ENCODE measurements at regions not wholly inside any gene's neighbourhood (a gene's known extent, or its start where the extent isn't known, plus 50 kb on each side); places are given as distances from the start of the nearest gene placed in this dataset.

DNA sequence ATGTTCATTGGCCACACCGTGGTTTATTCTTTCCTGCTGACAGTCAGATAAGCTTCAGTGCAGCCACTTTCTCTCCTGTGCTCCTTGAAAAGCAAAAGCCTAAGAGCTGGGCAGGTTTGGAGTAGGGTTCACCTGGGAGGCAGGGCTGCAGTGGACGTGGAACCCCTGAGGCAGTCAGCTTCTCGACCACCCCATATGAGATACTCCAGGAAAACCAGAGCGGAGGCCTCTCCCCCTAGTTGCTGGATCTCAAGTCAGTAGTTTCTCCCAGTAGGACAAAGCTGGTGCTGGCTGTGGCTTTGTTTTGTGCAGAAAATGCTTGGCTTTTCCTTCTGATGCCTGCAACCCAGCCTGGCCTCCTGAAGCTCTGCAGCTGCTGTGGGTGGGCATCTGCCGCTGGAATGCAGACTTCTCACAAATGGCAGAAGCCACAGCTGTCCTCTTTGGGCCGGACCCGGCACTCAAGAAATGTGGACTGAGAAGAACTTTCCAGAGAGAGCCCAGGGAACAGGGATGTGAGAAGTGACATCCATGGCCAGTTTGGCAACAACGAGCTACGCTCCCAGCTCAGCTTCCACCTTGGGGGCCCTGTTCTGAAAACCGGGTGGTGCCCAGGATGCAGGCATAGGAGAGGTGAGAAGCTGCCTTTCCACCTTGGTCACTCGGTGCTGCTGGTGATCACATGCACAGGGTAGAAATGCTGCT, 276.6 kb upstream of the TCERG1L start:
- no peak for DNase-seq

DNA sequence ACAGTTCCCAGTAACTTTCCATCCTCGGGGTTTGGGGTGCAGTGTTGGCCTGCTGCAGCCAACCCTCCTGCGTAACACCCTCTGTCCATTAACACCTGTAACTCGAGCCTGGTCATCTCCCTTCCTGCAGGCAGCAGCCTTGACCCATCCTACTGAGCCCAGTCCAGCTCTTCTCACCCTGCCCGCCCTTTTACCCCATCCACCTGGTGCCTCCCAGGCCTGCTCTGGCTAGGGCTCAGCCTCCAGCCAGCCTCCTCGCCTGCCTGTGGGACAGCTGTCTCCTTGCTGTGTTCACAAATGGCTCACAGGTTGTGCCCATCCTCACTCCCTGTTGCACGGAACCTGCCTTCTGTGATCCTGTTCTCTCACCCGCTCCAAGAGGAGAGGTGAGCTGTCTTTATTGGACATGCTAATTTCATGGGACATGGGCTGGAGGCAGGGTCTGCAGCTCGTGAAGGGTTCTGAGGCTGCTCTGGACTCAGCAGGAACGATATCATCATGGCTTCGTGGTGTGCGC, 277.2 kb upstream of the TCERG1L start:
- no peak for DNase-seq

DNA sequence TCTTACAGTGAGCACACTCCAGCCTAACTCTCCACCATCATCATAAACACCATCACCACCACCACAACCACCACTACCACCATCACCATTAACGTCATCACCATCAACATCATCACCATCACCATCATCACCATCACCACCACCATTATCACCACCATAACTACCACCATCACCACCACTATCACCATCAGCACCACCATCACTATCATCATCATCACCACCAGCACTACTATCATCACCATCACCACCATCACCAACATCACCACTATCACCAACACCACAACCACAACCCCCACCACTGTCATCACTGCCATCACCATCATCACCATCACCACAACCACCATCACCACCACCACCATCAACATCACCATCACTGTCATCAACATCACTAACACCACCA, 279.0 kb upstream of the TCERG1L start:
- DNase-seq: no peak

DNA sequence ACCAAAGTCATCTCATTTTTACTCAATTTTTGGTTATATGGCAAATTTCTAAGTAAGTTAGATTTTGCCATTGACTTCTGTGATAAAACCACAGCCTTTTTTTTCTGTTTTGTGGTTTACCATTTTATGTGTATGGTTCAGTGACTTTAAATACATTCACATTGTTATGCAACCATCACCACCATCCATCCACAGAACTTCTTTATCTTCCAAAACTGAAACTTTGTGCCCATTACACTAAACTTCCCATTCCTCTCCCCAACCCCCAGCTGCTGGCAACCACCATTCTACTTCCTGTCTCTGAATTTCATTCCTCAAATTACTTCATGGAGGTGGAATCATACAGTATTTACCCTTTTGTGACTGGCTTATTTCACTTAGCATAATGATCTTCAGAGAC, 280.4 kb upstream of the TCERG1L start:
- DNase-seq: no peak

DNA sequence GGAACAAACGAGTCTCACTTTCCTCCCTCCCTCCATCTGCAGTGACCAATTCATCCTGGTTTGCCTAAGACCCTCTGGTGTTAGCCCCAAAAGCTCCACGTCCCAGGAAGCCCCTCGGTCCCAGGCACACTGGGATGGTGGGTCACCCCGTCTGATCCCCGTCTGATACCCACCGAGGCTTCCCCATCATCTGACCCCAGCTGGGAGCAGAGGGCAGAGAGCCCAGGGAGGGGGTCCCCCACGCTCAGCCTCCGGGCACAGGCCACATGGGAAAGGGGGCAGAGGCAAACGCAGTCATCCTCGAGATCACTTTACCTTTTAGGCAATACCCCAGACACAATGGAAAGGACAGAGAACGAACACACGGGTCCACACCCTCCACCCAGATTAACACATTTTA, 291.6 kb upstream of the PPP2R2D start:
- no peak for DNase-seq

DNA sequence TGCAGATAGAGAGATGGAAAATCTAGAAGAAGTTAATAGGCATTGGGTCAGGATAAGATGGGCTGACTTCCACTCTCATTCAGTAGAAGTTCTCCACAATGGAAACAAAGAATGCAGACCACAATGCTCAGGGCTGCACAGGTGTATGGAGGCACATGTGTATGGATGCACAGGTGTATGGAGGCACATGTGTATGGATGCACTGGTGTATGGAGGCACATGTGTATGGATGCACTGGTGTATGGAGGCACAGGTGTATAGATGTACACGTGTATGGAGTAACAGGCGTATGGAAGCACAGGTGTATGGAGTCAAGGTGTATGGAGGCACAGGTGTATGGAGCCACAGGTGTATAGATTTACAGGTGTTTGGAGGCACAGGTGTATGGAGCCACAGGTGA, 285.7 kb upstream of the PPP2R2D start:
- DNase-seq: no peak

DNA sequence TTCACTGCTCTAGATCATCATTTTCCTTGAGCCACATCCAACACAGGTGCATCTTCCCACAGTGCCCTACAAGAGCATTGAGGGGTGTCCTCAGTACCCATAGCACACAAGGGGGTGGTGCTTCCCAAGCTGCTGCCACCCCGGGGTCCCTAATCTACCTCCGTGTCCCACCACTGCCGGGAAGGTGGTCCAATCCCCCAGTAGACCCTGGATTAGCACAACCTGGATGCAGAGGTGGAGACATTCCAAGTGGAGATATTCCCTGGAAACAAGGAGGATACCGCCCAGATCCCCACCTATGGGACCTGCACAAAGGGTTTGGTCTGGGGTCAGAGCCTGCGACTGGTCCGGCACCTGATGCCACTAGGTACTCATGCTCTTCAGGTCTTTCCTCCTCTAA, 284.8 kb upstream of the PPP2R2D start:
- no peak for DNase-seq

DNA sequence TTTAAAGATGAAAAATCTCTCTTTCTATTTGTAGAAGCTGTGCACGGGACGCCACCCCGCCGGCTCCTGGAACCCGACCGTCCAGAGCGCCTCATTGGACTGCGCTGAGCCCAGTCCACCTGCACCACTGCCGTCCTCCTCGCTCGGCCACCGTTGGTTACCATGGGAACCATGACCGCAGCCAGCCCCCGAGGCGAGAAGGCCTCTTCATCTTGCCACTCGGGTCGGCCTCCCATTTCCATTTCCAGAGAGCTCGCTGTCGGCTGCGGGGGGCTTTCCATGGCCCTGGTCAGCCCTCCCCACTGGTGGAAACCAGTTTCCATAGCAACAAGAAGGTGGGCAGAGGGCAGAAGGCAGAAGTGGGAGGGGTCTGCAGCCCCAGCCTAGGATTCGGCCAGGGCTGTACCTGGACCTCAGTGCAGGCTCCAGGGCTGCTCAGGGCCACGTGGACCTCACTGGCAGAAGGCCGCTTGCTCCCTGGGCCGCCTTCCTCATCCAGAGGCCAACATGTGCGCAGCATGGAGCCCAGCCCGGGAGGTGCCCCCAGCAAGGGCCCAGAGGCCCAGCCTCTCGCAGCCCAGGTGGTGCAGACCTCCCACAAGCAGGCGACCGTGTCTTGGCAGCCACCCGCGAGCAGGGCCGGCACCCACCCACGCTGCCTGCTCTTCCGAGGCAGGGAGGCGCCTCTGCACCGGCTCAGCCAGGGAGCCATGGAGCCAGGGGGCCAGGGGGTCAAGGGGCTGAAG, 283.5 kb upstream of the PPP2R2D start:
- DNase-seq: no peak

DNA sequence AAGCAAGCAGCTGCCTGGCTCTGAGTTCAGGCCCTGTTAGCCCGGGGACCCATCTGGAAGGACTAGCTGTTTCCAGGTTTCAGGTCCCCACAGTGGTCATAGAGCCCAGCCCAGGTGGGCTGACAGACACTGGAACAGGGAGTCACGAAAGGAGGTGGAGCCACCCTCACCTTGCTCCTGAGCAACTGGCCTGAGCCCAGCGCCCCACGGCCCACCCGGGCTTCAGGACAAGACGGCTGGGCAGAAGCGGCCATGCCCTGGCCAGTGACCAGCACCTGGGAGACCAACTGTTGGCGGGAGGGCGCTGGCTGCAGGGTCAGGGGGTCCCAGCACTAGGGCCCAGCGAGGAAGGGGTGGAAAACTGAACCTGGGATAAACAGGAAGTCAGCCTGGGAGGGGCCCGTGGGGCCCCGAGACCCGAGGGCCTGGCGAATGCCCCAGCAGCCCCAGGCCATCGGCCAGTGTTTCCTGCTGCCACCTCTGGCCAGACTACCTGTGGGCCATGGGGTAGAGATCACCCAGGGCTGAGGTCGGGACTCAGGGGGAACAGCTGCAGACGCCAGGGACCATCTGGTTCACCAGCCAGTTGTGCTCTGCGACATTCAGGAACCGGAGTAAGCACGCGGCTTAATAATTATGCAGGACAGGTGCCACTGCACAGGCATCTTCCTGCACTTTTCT, 282.1 kb upstream of the PPP2R2D start:
- no peak for DNase-seq

DNA sequence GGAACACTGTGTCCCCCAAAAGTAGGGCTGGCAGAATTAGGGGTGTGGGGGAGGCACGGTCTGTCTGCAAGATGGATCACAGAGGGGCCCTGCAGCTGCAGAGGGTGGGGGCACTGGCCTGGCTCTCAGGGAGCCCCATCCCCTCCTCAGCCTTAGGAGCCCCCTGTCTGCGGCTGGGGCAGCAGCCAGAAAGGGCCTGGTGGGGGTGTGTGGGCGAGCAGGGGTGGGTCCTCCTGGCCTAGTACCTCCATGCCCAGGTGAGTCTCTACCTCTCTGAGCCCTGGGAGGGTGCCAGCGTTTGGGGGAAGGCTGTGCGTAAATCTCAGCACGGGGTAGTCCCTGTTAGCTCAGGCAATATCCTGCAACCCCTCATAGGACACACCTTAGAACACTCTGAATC, 280.5 kb upstream of the PPP2R2D start:
- DNase-seq: no peak

DNA sequence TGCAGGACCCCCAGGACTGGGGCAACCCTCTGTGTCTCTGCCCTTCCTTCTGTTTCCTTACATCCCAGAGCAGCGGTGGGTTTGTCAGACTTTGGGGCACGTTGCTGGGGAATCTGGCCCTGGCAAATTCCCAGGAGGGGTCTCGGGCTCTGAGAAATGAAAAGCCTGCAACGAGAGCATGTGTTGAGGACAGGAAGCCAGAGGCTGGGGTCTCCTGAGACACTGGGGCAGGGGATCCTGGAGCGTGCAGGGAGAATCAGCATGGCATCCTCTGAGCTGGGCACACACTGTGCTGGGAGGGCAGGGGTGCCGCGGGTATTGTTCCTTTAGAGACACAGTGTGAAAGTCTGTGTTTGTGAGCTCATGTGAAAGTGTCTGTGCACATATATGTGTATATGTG, 279.9 kb upstream of the PPP2R2D start:
- DNase-seq: no peak

DNA sequence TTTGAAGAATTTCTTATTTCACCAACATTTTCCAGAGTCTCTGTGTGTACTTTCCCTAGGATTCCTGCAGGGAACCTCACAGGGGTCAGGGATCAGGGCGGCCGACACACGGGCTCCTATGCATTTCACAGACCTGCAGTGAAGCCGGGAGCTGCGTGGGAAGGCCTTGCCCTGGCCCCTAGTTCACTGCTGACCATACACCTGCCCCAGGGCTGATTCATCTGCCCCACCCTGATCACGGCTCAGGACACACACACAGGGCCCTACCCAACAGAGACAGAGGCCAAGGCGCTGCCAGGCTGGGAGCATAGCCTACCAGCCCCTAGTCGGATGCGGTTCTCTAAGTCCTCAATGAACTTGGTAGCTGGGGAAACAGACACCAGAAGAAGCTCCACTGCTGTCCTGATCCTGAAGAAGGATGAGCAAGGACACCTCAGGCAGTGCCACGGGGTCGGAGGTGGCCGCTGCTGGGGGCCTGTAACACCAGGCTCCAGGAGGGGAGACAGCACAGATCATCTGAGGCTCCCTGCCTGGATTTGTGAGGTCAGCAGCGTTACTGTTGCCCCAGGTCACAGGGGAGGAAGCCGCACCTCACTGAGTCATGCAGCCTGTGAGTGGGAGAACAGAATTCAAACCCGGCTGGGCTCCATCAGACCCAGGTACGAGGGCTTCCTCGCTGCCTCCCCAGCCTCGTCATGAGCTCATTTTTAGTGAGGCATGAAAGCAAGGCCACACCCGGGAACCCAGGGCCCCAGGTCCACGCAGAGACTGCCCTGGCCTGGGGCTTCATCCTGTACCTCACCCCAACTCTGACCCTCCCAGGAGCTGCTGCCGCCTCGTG, 278.8 kb upstream of the PPP2R2D start:
- no peak for DNase-seq

DNA sequence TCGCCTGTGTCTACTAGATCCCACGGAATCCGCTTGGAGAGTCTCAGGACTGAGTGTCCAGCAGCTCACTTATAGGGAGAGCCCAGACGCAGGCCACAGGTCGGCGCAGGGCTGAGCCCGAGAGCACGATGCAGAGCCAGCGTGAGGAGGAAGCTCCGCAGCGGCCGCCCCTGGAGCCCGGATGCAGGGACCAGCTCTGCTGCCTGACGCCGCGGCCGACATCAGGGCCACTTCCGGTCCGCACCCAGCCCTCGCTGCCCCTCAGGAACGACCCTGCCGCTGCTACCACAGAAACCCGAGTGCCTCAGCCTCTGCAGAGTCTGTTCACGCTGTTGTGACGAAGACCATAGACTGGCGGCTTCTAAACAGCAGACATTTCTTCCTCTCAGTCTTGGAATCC, 275.8 kb upstream of the PPP2R2D start:
- DNase-seq: no peak

DNA sequence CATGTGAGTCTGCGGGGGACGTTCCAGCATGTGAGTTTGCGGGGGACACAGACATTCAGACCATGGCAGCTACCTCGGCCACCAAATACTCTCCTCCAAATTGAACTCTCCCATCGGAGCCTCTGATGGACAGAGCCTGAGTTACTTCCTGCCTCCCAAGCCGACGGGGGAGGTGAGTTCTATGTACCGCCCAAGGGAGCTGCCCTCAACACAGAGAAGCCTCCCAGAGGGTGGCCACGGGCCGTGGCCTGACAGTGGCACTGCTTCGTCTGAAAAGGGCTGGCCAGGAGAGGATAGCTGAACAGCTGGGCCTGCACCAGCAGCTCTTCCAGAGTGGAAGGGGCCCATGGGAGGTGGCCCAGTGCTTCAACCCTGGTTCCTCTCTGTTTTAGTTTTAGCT, 274.5 kb upstream of the PPP2R2D start:
- DNase-seq: no peak

DNA sequence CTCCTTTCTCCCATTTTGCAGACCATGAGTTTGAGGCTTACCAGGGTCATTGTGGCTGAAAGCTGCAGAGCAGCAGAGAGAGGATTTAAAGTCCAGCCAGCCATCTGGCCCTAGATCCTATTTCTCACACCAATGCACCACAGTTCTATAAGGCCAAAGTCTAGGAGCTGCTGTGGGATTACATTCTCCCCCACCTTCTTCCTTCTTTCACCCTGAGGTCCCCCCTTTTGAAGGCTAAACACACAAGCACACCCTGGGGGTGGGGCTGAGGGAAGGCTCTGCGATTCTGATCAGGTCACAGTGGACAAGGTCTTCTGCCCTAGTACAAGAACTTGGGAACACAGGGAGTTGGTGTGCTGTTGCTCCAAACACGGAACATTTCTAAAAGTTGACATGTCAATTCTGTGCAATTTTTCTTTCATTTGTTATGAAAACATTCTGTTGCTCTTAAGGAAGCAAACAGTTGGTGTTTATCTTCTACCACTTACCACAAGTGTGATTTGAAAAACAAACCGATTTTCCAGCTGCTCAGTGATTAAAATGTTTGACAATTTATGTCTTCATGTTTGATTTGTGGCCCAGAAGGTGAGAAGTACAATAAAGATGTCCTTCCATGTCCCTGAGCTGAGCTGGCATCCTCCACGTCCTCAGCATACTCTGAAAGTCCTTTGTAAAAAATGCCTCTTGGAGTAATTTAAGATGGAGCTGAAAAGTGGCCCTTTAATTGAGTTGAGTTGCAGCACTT, 271.6 kb upstream of the PPP2R2D start:
- no peak for DNase-seq

DNA sequence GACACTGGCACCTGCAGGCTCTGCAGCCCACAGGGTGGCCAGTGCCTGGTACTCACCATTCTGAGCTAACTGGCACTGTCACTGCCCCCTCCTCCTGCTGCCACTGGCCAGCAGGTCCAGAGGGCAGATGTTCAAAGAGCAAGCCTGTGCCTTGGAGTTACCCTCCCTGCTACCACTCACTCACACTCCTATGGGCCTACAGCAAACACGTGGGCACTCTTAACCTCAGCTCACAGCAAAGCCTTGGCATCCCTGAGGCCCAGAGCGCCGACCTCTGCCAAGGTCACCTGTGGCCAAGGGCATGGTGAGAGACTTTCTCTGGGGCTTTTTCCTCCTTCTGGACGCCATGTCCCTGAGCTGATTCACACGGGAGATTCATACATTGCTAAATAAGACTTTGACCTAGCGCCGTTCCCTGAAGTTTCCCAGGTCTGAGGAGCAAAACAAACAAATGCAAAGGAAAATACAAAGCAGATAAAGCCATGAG, 270.0 kb upstream of the PPP2R2D start:
- DNase-seq: no peak

DNA sequence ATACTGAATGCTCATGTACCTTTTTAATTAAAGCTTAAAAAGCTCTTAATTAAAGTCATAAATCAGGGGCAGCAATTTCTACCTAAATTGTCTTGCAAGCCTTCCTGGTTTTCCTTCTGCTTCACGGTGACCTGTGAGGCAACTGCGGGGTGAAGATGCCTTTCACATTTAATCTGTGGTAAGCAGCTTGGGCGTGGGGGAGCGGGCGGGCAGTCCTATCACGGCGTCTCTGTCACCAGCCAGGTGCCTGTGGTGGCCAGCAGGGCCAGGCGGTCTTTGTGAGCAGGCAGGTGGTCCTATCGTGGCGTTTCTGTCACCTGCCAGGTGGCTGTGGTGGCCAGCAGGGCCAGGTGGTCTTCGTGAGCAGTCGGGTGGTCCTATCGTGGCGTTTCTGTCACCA, 269.2 kb upstream of the PPP2R2D start:
- no peak for DNase-seq

DNA sequence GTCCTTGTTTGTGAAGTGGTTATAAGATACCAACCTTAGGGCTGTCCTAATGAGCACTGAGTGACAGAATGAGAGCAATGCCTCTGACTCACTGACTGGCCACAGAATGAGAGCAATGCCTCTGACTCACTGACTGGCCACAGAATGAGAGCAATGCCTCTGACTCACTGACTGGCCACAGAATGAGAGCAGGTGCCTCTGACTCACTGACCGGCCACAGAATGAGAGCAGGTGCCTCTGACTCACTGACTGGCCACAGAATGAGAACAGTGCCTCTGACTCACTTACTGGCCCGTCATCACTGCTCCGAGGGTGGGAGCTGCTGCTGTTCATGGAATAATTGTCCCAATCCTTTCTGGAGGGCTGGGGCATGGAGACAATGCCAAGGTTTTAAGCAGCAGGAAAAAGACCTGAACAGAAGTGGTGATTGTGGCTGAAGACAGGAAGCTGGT, 265.2 kb upstream of the PPP2R2D start:
- no peak for DNase-seq

DNA sequence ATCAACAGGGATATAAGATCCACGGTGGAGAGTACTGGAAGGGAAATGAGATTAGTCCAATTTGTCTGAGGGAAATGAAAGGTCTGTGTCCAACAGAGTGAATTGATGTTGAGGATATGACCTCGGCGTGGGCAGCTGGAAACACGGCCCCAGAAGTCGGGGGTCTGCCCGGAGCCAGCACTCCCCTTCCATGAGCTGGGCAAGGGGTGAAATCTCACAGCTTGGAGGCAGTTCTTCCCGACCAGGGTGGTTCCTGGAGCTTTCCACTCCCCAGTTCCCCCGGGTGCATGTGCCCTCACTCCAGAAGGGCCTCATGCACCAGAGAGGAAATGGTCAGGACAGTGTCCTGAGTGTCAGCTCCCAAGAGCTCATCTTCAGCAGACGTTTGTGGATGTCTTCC, 264.7 kb upstream of the PPP2R2D start:
- no peak for DNase-seq

DNA sequence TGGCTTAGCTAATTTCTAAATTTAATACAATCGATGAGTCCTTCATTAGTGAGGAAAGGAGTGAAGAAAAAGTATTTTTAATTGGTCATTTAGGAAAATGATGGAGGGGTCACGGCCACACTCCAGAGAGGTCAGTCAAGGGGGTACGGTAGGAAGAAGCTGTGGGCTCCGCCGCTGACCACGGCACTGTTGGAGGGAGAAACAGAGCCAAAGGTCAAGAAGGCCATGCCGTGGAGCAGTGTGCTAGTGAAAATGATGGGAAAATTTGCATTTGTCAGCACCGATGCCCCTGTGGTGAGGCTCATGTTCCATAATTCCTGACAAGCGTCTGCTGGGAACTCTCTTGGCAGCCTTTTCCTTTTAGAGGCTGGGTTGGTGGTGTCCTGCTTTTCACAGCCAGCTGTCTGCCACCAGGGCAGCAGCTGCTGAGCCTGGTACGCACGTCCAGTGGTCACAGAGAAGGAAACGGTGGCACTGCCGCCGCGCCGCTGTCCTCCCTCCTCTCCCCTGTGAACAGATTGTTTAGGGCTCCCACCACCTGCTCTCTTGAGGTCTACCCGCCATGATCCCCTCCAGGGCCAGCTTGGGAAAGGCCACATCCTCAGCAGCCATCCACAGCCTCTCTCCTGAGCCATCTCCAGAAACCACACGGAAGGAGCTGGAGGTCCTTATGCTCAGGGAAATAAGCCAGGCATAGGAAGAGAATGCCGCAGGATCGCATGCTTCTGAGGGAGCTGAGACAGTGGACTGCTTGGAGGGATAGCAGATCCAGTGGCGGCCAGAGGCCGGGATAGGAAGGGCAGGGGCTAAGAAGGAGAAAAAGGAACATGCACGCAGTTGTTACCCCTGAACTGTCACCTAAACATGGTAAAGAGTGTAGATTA, 263.7 kb upstream of the PPP2R2D start:
- no peak for DNase-seq
